GOT3 (cell line): ENCODE measurements at regions not wholly inside any gene's neighbourhood (a gene's known extent, or its start where the extent isn't known, plus 50 kb on each side); places are given as distances from the start of the nearest gene placed in this dataset.

Experiments
- DNase-seq: peaks from one replicate; lab custom pipeline; 2025; ENCODE audit warnings: mixed read lengths; lab: John Stamatoyannopoulos, UW

GRCh38 chr5:74226716-74227485 is 413.6 kb downstream of the ENC1 start:
- DNase-seq, result no peak

- DNase-seq, result no peak
Measured at GRCh38 chr5:74225587-74225986, 414.9 kb downstream of the ENC1 start.

- no peak for DNase-seq
Measured at GRCh38 chr5:74224331-74224730, 416.2 kb downstream of the ENC1 start.

GRCh38 chr5:74222806-74223205 is 417.7 kb downstream of the ENC1 start:
- no peak for DNase-seq

GRCh38 chr5:74221413-74221812 is 419.1 kb downstream of the ENC1 start:
- no peak for DNase-seq

GRCh38 chr5:74216012-74216411 is 424.5 kb downstream of the ENC1 start:
- no peak for DNase-seq

- no peak for DNase-seq
Measured at GRCh38 chr5:74212336-74212735, 428.2 kb downstream of the ENC1 start.

GRCh38 chr5:74209571-74209970 is 431.0 kb downstream of the ENC1 start:
- DNase-seq, result no peak

- DNase-seq, result peak; percentile 13
Measured at GRCh38 chr5:74206579-74207550, 433.7 kb downstream of the ENC1 start.

- no peak for DNase-seq
Measured at GRCh38 chr5:74205767-74206578, 434.6 kb downstream of the ENC1 start.

- no peak for DNase-seq
Measured at GRCh38 chr5:74201334-74202081, 439.0 kb downstream of the ENC1 start.

- no peak for DNase-seq
Measured at GRCh38 chr5:74200560-74200959, 440.0 kb downstream of the ENC1 start.

- DNase-seq, result no peak
Measured at GRCh38 chr5:74199436-74200210, 440.9 kb downstream of the ENC1 start.

- DNase-seq, result no peak
Measured at GRCh38 chr5:74199005-74199404, 441.5 kb downstream of the ENC1 start.

- no peak for DNase-seq
Measured at GRCh38 chr5:74198156-74198555, 442.4 kb downstream of the ENC1 start.

GRCh38 chr5:74196233-74196632 is 444.3 kb downstream of the ENC1 start:
- DNase-seq, result no peak

GRCh38 chr5:74194196-74194595 is 446.3 kb downstream of the ENC1 start:
- DNase-seq, result no peak

GRCh38 chr5:74192606-74193299 is 447.8 kb downstream of the ENC1 start:
- DNase-seq, result no peak

GRCh38 chr5:74188351-74189105 is 452.0 kb downstream of the ENC1 start:
- DNase-seq, result no peak
